ENCODE measurements at regions not wholly inside any gene's neighbourhood (a gene's known extent, or its start where the extent isn't known, plus 50 kb on each side); places are given as distances from the start of the nearest gene placed in this dataset.

GRCh38 chr2:146467425-146467824 lies 1377.4 kb upstream of the ACVR2A start:
- Histone ChIP-seq H3K27me3 (ENCODE audit: control insufficient read depth, insufficient read depth, low read length) (no peaks in the 10 kb centered on the region), H3K9ac (ENCODE audit: low read depth, low read length) (no peak overlapping the region), H3K36me3 (ENCODE audit: insufficient read depth, low read length) (no peaks in the 10 kb centered on the region), H3K9me3 (replicated peaks; ENCODE audit: low read length) (no peaks in the 10 kb centered on the region), H3K4me3 (ENCODE audit: low read length) (no peak overlapping the region), H3K4me1 (ENCODE audit: control insufficient read depth, insufficient read depth, low read length) (no peaks in the 10 kb centered on the region), H3K4me2 (ENCODE audit: low read length) (no peak overlapping the region)

- Histone ChIP-seq H3K9ac (ENCODE audit: low read depth, low read length) (no peak overlapping the region), H3K4me2 (ENCODE audit: low read length) (no peak overlapping the region), H3K4me1 (ENCODE audit: control insufficient read depth, insufficient read depth, low read length) (no peaks in the 10 kb centered on the region), H3K27me3 (ENCODE audit: control insufficient read depth, insufficient read depth, low read length) (no peaks in the 10 kb centered on the region), H3K9me3 (replicated peaks; ENCODE audit: low read length) (no peaks in the 10 kb centered on the region), H3K4me3 (ENCODE audit: low read length) (no peak overlapping the region), H3K36me3 (ENCODE audit: insufficient read depth, low read length) (no peaks in the 10 kb centered on the region)
Observed at GRCh38 chr2:146465460-146465859, 1379.4 kb upstream of the ACVR2A start.

- no peaks in the 10 kb centered on the region for H3K36me3 ChIP-seq (ENCODE audit: insufficient read depth, low read length)
- no peaks in the 10 kb centered on the region for H3K9me3 ChIP-seq (replicated peaks; ENCODE audit: low read length)
- H3K4me2 ChIP-seq (ENCODE audit: low read length), result no peak overlapping the region
- H3K4me1 ChIP-seq (ENCODE audit: control insufficient read depth, insufficient read depth, low read length), result no peaks in the 10 kb centered on the region
- H3K27me3 ChIP-seq (ENCODE audit: control insufficient read depth, insufficient read depth, low read length), result no peaks in the 10 kb centered on the region
- H3K9ac ChIP-seq (ENCODE audit: low read depth, low read length), result no peak overlapping the region
- H3K4me3 ChIP-seq (ENCODE audit: low read length), result no peak overlapping the region
Observed at GRCh38 chr2:146461068-146461467, 1383.8 kb upstream of the ACVR2A start.

- no peaks in the 10 kb centered on the region for H3K27me3 ChIP-seq (ENCODE audit: control insufficient read depth, insufficient read depth, low read length)
- H3K36me3 ChIP-seq (ENCODE audit: insufficient read depth, low read length), result no peaks in the 10 kb centered on the region
- H3K4me2 ChIP-seq (ENCODE audit: low read length), result no peak overlapping the region
- H3K4me3 ChIP-seq (ENCODE audit: low read length), result no peak overlapping the region
- H3K4me1 ChIP-seq (ENCODE audit: control insufficient read depth, insufficient read depth, low read length), result no peaks in the 10 kb centered on the region
- H3K9ac ChIP-seq (ENCODE audit: low read depth, low read length), result no peak overlapping the region
- H3K9me3 ChIP-seq (replicated peaks; ENCODE audit: low read length), result no peaks in the 10 kb centered on the region
Observed at GRCh38 chr2:146458585-146458984, 1386.2 kb upstream of the ACVR2A start.

- H3K9me3 ChIP-seq (replicated peaks; ENCODE audit: low read length), result no peaks in the 10 kb centered on the region
Observed at GRCh38 chr2:146457221-146457620, 1387.6 kb upstream of the ACVR2A start.

GRCh38 chr2:146455325-146455724 lies 1389.5 kb upstream of the ACVR2A start:
- H3K4me1 ChIP-seq (ENCODE audit: control insufficient read depth, insufficient read depth, low read length), result peaks cover 6% of the 10 kb centered on the region
- H3K27me3 ChIP-seq (ENCODE audit: control insufficient read depth, insufficient read depth, low read length), result no peaks in the 10 kb centered on the region
- no peak overlapping the region for H3K4me3 ChIP-seq (ENCODE audit: low read length)
- no peaks in the 10 kb centered on the region for H3K9me3 ChIP-seq (replicated peaks; ENCODE audit: low read length)
- no peak overlapping the region for H3K4me2 ChIP-seq (ENCODE audit: low read length)
- H3K36me3 ChIP-seq (ENCODE audit: insufficient read depth, low read length), result no peaks in the 10 kb centered on the region
- no peak overlapping the region for H3K9ac ChIP-seq (ENCODE audit: low read depth, low read length)

More at GRCh38 chr2:146457221-146457620, 1387.6 kb upstream of the ACVR2A start:
- Histone ChIP-seq H3K36me3 (ENCODE audit: insufficient read depth, low read length) (no peaks in the 10 kb centered on the region), H3K4me1 (ENCODE audit: control insufficient read depth, insufficient read depth, low read length) (no peaks in the 10 kb centered on the region), H3K4me2 (ENCODE audit: low read length) (no peak overlapping the region), H3K9ac (ENCODE audit: low read depth, low read length) (no peak overlapping the region), H3K27me3 (ENCODE audit: control insufficient read depth, insufficient read depth, low read length) (no peaks in the 10 kb centered on the region), H3K4me3 (ENCODE audit: low read length) (no peak overlapping the region)

- Histone ChIP-seq H3K9ac (ENCODE audit: low read depth, low read length) (no peak overlapping the region), H3K27me3 (ENCODE audit: control insufficient read depth, insufficient read depth, low read length) (no peaks in the 10 kb centered on the region), H3K9me3 (replicated peaks; ENCODE audit: low read length) (no peaks in the 10 kb centered on the region), H3K36me3 (ENCODE audit: insufficient read depth, low read length) (no peaks in the 10 kb centered on the region), H3K4me2 (ENCODE audit: low read length) (no peak overlapping the region), H3K4me3 (ENCODE audit: low read length) (no peak overlapping the region), H3K4me1 (ENCODE audit: control insufficient read depth, insufficient read depth, low read length) (peaks cover 16% of the 10 kb centered on the region)
Observed at GRCh38 chr2:146451972-146452371, 1392.9 kb upstream of the ACVR2A start.

- H3K4me1 ChIP-seq (ENCODE audit: control insufficient read depth, insufficient read depth, low read length), result peaks cover 16% of the 10 kb centered on the region
- no peak overlapping the region for H3K4me2 ChIP-seq (ENCODE audit: low read length)
- H3K9ac ChIP-seq (ENCODE audit: low read depth, low read length), result no peak overlapping the region
- H3K4me3 ChIP-seq (ENCODE audit: low read length), result no peak overlapping the region
- H3K36me3 ChIP-seq (ENCODE audit: insufficient read depth, low read length), result no peaks in the 10 kb centered on the region
- H3K27me3 ChIP-seq (ENCODE audit: control insufficient read depth, insufficient read depth, low read length), result no peaks in the 10 kb centered on the region
- H3K9me3 ChIP-seq (replicated peaks; ENCODE audit: low read length), result no peaks in the 10 kb centered on the region
Observed at GRCh38 chr2:146450131-146450530, 1394.7 kb upstream of the ACVR2A start.

- H3K9ac ChIP-seq (ENCODE audit: low read depth, low read length), result no peak overlapping the region
- no peaks in the 10 kb centered on the region for H3K27me3 ChIP-seq (ENCODE audit: control insufficient read depth, insufficient read depth, low read length)
- peaks cover 6% of the 10 kb centered on the region for H3K4me1 ChIP-seq (ENCODE audit: control insufficient read depth, insufficient read depth, low read length)
- H3K36me3 ChIP-seq (ENCODE audit: insufficient read depth, low read length), result no peaks in the 10 kb centered on the region
- H3K4me3 ChIP-seq (ENCODE audit: low read length), result no peak overlapping the region
- no peaks in the 10 kb centered on the region for H3K9me3 ChIP-seq (replicated peaks; ENCODE audit: low read length)
- no peak overlapping the region for H3K4me2 ChIP-seq (ENCODE audit: low read length)
Observed at GRCh38 chr2:146444987-146445386, 1399.8 kb upstream of the ACVR2A start.

- Histone ChIP-seq H3K4me2 (ENCODE audit: low read length) (no peak overlapping the region), H3K9me3 (replicated peaks; ENCODE audit: low read length) (no peaks in the 10 kb centered on the region), H3K36me3 (ENCODE audit: insufficient read depth, low read length) (no peaks in the 10 kb centered on the region), H3K4me1 (ENCODE audit: control insufficient read depth, insufficient read depth, low read length) (no peaks in the 10 kb centered on the region), H3K4me3 (ENCODE audit: low read length) (no peak overlapping the region), H3K27me3 (ENCODE audit: control insufficient read depth, insufficient read depth, low read length) (no peaks in the 10 kb centered on the region), H3K9ac (ENCODE audit: low read depth, low read length) (no peak overlapping the region)
Observed at GRCh38 chr2:146444085-146444484, 1400.7 kb upstream of the ACVR2A start.

- no peaks in the 10 kb centered on the region for H3K27me3 ChIP-seq (ENCODE audit: control insufficient read depth, insufficient read depth, low read length)
- H3K36me3 ChIP-seq (ENCODE audit: insufficient read depth, low read length), result no peaks in the 10 kb centered on the region
- H3K4me1 ChIP-seq (ENCODE audit: control insufficient read depth, insufficient read depth, low read length), result no peaks in the 10 kb centered on the region
- no peaks in the 10 kb centered on the region for H3K9me3 ChIP-seq (replicated peaks; ENCODE audit: low read length)
- H3K4me3 ChIP-seq (ENCODE audit: low read length), result no peak overlapping the region
- H3K9ac ChIP-seq (ENCODE audit: low read depth, low read length), result no peak overlapping the region
- H3K4me2 ChIP-seq (ENCODE audit: low read length), result no peak overlapping the region
Observed at GRCh38 chr2:146438246-146438645, 1406.6 kb upstream of the ACVR2A start.

- Histone ChIP-seq H3K9me3 (replicated peaks; ENCODE audit: low read length) (no peaks in the 10 kb centered on the region), H3K4me3 (ENCODE audit: low read length) (no peak overlapping the region), H3K4me1 (ENCODE audit: control insufficient read depth, insufficient read depth, low read length) (no peaks in the 10 kb centered on the region), H3K9ac (ENCODE audit: low read depth, low read length) (no peak overlapping the region), H3K27me3 (ENCODE audit: control insufficient read depth, insufficient read depth, low read length) (no peaks in the 10 kb centered on the region), H3K4me2 (ENCODE audit: low read length) (no peak overlapping the region), H3K36me3 (ENCODE audit: insufficient read depth, low read length) (no peaks in the 10 kb centered on the region)
Observed at GRCh38 chr2:146437712-146438111, 1407.1 kb upstream of the ACVR2A start.

Data from skeletal muscle satellite cell (primary cell).